Hepatocyte (in vitro differentiated cells): ENCODE measurements at regions not wholly inside any gene's neighbourhood (a gene's known extent, or its start where the extent isn't known, plus 50 kb on each side); places are given as distances from the start of the nearest gene placed in this dataset.

Source experiments
- DNase-seq: peaks from one replicate; pipeline ENCODE4 v3.0.0-alpha.2; 2016; ENCODE audit warnings: low spot score
- H2AFZ ChIP-seq: fragments of 200-600 bp; sonication (generic); 2 replicates; pipeline ENCODE4 v1.6.0; 2016; ENCODE audit warnings: antibody characterized with exemption, mild to moderate bottlenecking
- H3K27ac ChIP-seq: fragments of 200-600 bp; sonication (generic); 2 replicates; pipeline ENCODE4 v1.5.1; 2016; ENCODE audit warnings: mild to moderate bottlenecking
- H3K27me3 ChIP-seq: fragments of 200-600 bp; sonication (generic); 2 replicates; pipeline ENCODE4 v1.6.1; 2016
- H3K36me3 ChIP-seq: fragments of 200-600 bp; sonication (generic); replicated peaks from 2 replicates; pipeline ENCODE4 v1.5.1; 2016; ENCODE audit warnings: low read depth; ENCODE audit not compliant: insufficient read depth
- H3K4me1 ChIP-seq: fragments of 200-600 bp; sonication (generic); 2 replicates; pipeline ENCODE4 v1.5.1; 2016; ENCODE audit warnings: mild to moderate bottlenecking, moderate library complexity; ENCODE audit not compliant: insufficient read depth
- H3K4me2 ChIP-seq: fragments of 200-600 bp; sonication (generic); 2 replicates; pipeline ENCODE4 v1.6.0; 2016
- H3K4me3 ChIP-seq: fragments of 200-600 bp; sonication (generic); 2 replicates; pipeline ENCODE4 v1.5.1; 2016; ENCODE audit warnings: mild to moderate bottlenecking
- H3K79me2 ChIP-seq: fragments of 200-600 bp; sonication (generic); 2 replicates; pipeline ENCODE4 v1.6.0; 2017; ENCODE audit warnings: mild to moderate bottlenecking
- H3K9me2 ChIP-seq: fragments of 200-600 bp; sonication (generic); replicated peaks from 2 replicates; pipeline ENCODE4 v1.6.0; 2017; ENCODE audit warnings: mild to moderate bottlenecking; ENCODE audit not compliant: insufficient read depth
- H3K9me3 ChIP-seq: fragments of 200-600 bp; sonication (generic); 2 replicates; pipeline ENCODE4 v1.5.1; 2016; ENCODE audit warnings: low read depth, mild to moderate bottlenecking
- H4K20me1 ChIP-seq: fragments of 200-600 bp; sonication (generic); 2 replicates; pipeline ENCODE4 v1.6.0; 2016; ENCODE audit warnings: mild to moderate bottlenecking; ENCODE audit not compliant: insufficient read depth, poor library complexity, severe bottlenecking
- CTCF ChIP-seq: fragments of 200-600 bp; sonication (generic); IDR thresholded peaks from 2 replicates; pipeline ENCODE4 v1.5.1; 2016; ENCODE audit warnings: antibody characterized with exemption, mild to moderate bottlenecking; ENCODE audit not compliant: poor library complexity
- EZH2phosphoT487 ChIP-seq: fragments of 200-600 bp; sonication (generic); IDR thresholded peaks from one replicate; pipeline ENCODE4 v1.6.1; 2018; ENCODE audit warnings: antibody characterized with exemption, mild to moderate bottlenecking, low read depth, moderate library complexity; ENCODE audit not compliant: unreplicated experiment, severe bottlenecking
- WGBS: methylation state at CpG from one replicate; pipeline ENCODE4 v1.1.6; 2016; ENCODE audit warnings: low lambda C conversion rate; ENCODE audit errors: missing lambda C conversion rate; 5-methylcytosine and 5-hydroxymethylcytosine counted together

- DNase-seq = no peak
- Histone ChIP-seq H3K4me2 (no peak overlapping the region), H3K9me2 (no peaks in the 10 kb centered on the region), H3K27ac (no peak overlapping the region), H3K27me3 (no peaks in the 10 kb centered on the region), H3K4me3 (no peak overlapping the region), H2AFZ (no peak overlapping the region), H3K4me1 (peaks cover 21% of the 10 kb centered on the region), H3K79me2 (no peaks in the 10 kb centered on the region), H4K20me1 (no peaks in the 10 kb centered on the region), H3K36me3 (no peaks in the 10 kb centered on the region), H3K9me3 (no peaks in the 10 kb centered on the region)
- TF ChIP-seq CTCF (no peak), EZH2phosphoT487 (no peak)
- WGBS = 89% methylated on average over 6 of the region's 6 CpGs
Observed at GRCh38 chr15:101120473-101120872, 131.4 kb downstream of the CHSY1 start.
